ENCODE measurements at regions not wholly inside any gene's neighbourhood (a gene's known extent, or its start where the extent isn't known, plus 50 kb on each side); places are given as distances from the start of the nearest gene placed in this dataset.

GRCh38 chr5:82635561-82636288 is 357.6 kb upstream of the RPS23 start:
- no peak for TF ChIP-seq ATF3 (IDR thresholded peaks at IDR 0.05)
- TF ChIP-seq REST (IDR thresholded peaks at IDR 0.05) = peak; percentile 85
- no peak for TF ChIP-seq CTCF (IDR thresholded peaks at IDR 0.05; ENCODE audit: low read depth, low read length, missing input control)
- no peak for TF ChIP-seq NR2F2 (IDR thresholded peaks at IDR 0.05)
- TF ChIP-seq JUND (IDR thresholded peaks at IDR 0.05) = peak in 1 of 2 donors; percentile 49
- TF ChIP-seq TAF1 (conservative IDR thresholded peaks at IDR 0.05) = no peak
- peak; percentile 13 for TF ChIP-seq YY1 (IDR thresholded peaks at IDR 0.05)
- TF ChIP-seq MAX (IDR thresholded peaks at IDR 0.05) = peak; percentile 69
